ENCODE measurements at regions not wholly inside any gene's neighbourhood (a gene's known extent, or its start where the extent isn't known, plus 50 kb on each side); places are given as distances from the start of the nearest gene placed in this dataset.

DNA sequence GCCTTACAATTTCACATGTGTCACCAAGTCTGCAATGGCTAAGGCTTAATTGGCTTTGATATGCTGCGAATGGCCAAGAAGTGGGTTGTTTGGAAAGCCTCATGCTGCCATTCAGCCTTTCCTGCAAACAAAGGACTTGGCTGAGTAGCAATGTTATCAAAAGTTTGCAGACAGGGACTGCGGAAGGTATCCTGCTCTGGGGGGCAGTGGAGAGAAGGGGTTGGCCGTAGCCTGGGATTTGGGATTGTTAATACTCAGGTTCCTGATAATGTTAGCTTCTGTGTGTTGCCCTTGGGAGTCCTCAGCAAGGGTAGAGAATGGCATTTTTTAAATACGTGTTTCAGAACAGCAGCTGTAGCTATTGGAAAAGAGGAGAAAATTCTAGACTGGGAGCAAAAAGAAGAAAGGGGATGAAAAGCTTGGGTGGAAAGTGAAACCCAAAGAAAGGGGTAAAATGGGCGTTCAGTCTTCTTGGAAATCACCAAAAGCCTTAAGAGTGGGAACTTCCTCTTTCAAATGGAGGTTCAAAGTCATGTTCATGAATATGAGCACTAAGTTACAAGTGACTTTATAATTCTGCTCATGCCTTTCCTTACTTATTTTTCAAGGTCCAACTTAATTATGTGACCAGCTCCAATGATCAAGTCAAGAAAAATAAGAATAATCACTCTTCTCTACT is 325.1 kb downstream of the RNF144A start:
- Histone ChIP-seq H3K9ac (no peak overlapping the region), H3K4me3 (IDR thresholded peaks at IDR 0.05; ENCODE audit: insufficient read depth, low read depth, low read length) (no peak overlapping the region), H3K36me3 (ENCODE audit: insufficient read depth) (no peaks in the 10 kb centered on the region), H3K27ac (no peak overlapping the region), H2AFZ (ENCODE audit: low read depth) (no peak overlapping the region), H3K27me3 (ENCODE audit: insufficient read depth, low read depth) (no peaks in the 10 kb centered on the region), H3K4me2 (no peak overlapping the region), H3K4me1 (ENCODE audit: low read depth, poor library complexity, severe bottlenecking) (no peaks in the 10 kb centered on the region), H4K20me1 (ENCODE audit: insufficient read depth) (no peaks in the 10 kb centered on the region), H3K79me2 (ENCODE audit: insufficient read depth, low read depth) (no peaks in the 10 kb centered on the region)
- TF ChIP-seq, protein P1, sequence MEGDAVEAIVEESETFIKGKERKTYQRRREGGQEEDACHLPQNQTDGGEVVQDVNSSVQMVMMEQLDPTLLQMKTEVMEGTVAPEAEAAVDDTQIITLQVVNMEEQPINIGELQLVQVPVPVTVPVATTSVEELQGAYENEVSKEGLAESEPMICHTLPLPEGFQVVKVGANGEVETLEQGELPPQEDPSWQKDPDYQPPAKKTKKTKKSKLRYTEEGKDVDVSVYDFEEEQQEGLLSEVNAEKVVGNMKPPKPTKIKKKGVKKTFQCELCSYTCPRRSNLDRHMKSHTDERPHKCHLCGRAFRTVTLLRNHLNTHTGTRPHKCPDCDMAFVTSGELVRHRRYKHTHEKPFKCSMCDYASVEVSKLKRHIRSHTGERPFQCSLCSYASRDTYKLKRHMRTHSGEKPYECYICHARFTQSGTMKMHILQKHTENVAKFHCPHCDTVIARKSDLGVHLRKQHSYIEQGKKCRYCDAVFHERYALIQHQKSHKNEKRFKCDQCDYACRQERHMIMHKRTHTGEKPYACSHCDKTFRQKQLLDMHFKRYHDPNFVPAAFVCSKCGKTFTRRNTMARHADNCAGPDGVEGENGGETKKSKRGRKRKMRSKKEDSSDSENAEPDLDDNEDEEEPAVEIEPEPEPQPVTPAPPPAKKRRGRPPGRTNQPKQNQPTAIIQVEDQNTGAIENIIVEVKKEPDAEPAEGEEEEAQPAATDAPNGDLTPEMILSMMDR (conservative IDR thresholded peaks at IDR 0.05; ENCODE audit: low read depth, low read length) = no peak

DNA sequence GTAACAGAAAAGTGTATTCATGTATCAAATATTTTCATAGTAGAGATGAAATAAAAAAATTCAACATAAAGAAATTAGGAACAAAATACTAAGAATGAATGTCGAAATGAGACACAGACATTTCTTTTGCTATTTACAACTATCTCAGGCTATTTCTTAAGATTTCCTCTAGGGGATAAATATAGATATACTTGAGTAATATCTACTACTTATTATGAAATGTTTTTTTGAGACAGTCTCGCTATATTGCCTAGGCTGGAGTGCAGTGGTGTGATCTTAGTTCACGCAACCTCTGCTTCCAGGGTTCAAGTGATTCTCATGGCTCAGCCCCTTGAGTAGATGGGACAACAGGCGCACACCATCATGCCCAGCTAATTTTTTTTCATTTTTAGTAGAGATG is 326.1 kb downstream of the RNF144A start:
- no peak overlapping the region for H3K4me2 ChIP-seq
- H3K27me3 ChIP-seq (ENCODE audit: insufficient read depth, low read depth) = no peaks in the 10 kb centered on the region
- no peak overlapping the region for H3K9ac ChIP-seq
- H3K4me1 ChIP-seq (ENCODE audit: low read depth, poor library complexity, severe bottlenecking) = no peaks in the 10 kb centered on the region
- H3K27ac ChIP-seq = no peak overlapping the region
- H2AFZ ChIP-seq (ENCODE audit: low read depth) = no peak overlapping the region
- H3K79me2 ChIP-seq (ENCODE audit: insufficient read depth, low read depth) = no peaks in the 10 kb centered on the region
- H3K4me3 ChIP-seq (IDR thresholded peaks at IDR 0.05; ENCODE audit: insufficient read depth, low read depth, low read length) = no peak overlapping the region
- no peaks in the 10 kb centered on the region for H4K20me1 ChIP-seq (ENCODE audit: insufficient read depth)
- no peaks in the 10 kb centered on the region for H3K36me3 ChIP-seq (ENCODE audit: insufficient read depth)
- TF ChIP-seq, protein P1 (conservative IDR thresholded peaks at IDR 0.05; ENCODE audit: low read depth, low read length) = no peak

DNA sequence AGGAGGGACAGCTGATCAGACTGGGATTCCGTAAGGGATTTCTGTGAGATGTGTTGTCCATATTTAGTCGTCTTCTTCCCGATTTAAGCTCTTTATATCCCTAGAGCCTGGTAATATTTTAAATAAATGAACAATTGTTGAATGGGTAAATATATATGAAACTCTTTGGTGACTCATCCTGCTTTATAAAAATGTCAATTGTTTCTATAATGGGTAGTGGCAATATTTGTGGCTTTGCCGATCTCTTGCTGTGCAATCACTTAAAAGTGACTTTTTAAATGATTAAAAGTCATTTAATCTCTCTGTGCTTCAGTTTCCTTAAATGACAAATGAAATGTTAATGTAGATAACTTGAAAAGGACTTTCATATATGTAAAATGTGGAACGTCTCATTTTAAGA is 339.2 kb downstream of the RNF144A start:
- no peaks in the 10 kb centered on the region for H3K27me3 ChIP-seq (ENCODE audit: insufficient read depth, low read depth)
- no peaks in the 10 kb centered on the region for H3K4me1 ChIP-seq (ENCODE audit: low read depth, poor library complexity, severe bottlenecking)
- H3K9ac ChIP-seq = no peak overlapping the region
- H2AFZ ChIP-seq (ENCODE audit: low read depth) = no peak overlapping the region
- H3K27ac ChIP-seq = no peak overlapping the region
- H3K4me3 ChIP-seq (IDR thresholded peaks at IDR 0.05; ENCODE audit: insufficient read depth, low read depth, low read length) = no peak overlapping the region
- TF ChIP-seq, protein P1 (conservative IDR thresholded peaks at IDR 0.05; ENCODE audit: low read depth, low read length) = no peak
- H4K20me1 ChIP-seq (ENCODE audit: insufficient read depth) = no peaks in the 10 kb centered on the region
- no peaks in the 10 kb centered on the region for H3K36me3 ChIP-seq (ENCODE audit: insufficient read depth)
- H3K4me2 ChIP-seq = no peak overlapping the region
- H3K79me2 ChIP-seq (ENCODE audit: insufficient read depth, low read depth) = no peaks in the 10 kb centered on the region

DNA sequence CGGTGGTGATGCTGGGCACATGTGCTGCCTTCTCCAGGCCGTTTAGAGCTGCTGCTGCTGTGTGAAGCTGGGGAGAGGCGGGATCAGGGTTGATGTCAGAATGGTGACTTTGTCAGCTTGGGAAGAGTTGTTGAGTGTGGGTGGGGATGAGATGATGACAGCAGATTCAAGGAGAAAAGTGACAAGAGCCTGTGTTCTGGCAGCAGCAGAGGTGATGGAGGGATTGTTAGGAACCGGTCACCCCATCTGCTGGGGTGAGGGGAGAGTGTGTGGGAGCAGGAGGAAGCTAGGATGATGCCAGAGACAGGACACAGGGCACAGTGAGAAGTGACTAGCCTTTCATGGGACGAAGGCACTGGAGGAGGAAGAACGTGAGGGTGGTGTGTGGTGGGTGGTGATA is 345.5 kb downstream of the RNF144A start:
- H3K4me1 ChIP-seq (ENCODE audit: low read depth, poor library complexity, severe bottlenecking) = no peaks in the 10 kb centered on the region
- no peak overlapping the region for H2AFZ ChIP-seq (ENCODE audit: low read depth)
- H3K4me3 ChIP-seq (IDR thresholded peaks at IDR 0.05; ENCODE audit: insufficient read depth, low read depth, low read length) = no peak overlapping the region
- no peaks in the 10 kb centered on the region for H4K20me1 ChIP-seq (ENCODE audit: insufficient read depth)
- TF ChIP-seq, protein P1 (conservative IDR thresholded peaks at IDR 0.05; ENCODE audit: low read depth, low read length) = no peak
- H3K27me3 ChIP-seq (ENCODE audit: insufficient read depth, low read depth) = no peaks in the 10 kb centered on the region
- no peaks in the 10 kb centered on the region for H3K36me3 ChIP-seq (ENCODE audit: insufficient read depth)
- no peak overlapping the region for H3K9ac ChIP-seq
- H3K27ac ChIP-seq = no peak overlapping the region
- no peaks in the 10 kb centered on the region for H3K79me2 ChIP-seq (ENCODE audit: insufficient read depth, low read depth)
- H3K4me2 ChIP-seq = no peak overlapping the region

All from KMS-11 (cell line).